ENCODE measurements at regions not wholly inside any gene's neighbourhood (a gene's known extent, or its start where the extent isn't known, plus 50 kb on each side); places are given as distances from the start of the nearest gene placed in this dataset.

DNA sequence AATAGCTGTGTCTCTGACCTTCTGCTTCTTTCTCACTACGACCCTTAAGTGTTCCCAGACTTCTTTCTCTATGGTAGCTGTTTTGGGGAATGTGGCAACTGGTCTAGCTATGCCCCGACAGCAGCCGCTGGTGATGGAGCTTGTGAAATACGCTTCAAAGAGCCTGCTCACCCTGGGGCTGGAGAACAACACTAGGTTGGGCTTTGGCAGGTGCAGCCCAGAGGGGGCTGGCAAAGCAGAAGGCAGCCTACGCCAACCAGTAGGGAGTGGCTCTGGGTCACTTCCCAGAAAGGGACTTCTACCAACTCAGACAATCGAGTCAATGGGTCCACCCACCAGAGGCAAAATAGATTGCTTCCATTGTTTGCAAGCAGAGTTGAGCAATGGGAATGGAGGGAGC lies 262.8 kb downstream of the LMO4 start:
- H3K27ac ChIP-seq (ENCODE audit: low read depth in 1 of 2, low read length in 2 of 2) = no peak overlapping the region
- H3K27me3 ChIP-seq (ENCODE audit: control insufficient read depth in 4 of 4, insufficient read depth in 4 of 4, low read length in 3 of 4) = peaks cover 0 to 3% (median 0%) of the 10 kb centered on the region in 4 donors
- H3K36me3 ChIP-seq (ENCODE audit: control insufficient read depth in 4 of 4, insufficient read depth in 3 of 4, low read depth in 1 of 4, low read length in 3 of 4) = no peaks in the 10 kb centered on the region
- peaks cover 0 to 2% (median 0%) of the 10 kb centered on the region in 4 donors for H3K4me1 ChIP-seq (ENCODE audit: control insufficient read depth in 4 of 4, insufficient read depth in 4 of 4, low read length in 3 of 4)
- no peak overlapping the region for H3K4me3 ChIP-seq (ENCODE audit: low read depth in 1 of 3, low read length in 3 of 3)
- TF ChIP-seq JUND (IDR thresholded peaks at IDR 0.05) = no peak
- TF ChIP-seq, protein P1, sequence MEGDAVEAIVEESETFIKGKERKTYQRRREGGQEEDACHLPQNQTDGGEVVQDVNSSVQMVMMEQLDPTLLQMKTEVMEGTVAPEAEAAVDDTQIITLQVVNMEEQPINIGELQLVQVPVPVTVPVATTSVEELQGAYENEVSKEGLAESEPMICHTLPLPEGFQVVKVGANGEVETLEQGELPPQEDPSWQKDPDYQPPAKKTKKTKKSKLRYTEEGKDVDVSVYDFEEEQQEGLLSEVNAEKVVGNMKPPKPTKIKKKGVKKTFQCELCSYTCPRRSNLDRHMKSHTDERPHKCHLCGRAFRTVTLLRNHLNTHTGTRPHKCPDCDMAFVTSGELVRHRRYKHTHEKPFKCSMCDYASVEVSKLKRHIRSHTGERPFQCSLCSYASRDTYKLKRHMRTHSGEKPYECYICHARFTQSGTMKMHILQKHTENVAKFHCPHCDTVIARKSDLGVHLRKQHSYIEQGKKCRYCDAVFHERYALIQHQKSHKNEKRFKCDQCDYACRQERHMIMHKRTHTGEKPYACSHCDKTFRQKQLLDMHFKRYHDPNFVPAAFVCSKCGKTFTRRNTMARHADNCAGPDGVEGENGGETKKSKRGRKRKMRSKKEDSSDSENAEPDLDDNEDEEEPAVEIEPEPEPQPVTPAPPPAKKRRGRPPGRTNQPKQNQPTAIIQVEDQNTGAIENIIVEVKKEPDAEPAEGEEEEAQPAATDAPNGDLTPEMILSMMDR (IDR thresholded peaks at IDR 0.05; ENCODE audit: low read depth, low read length, missing input control) = no peak
- DNase-seq (ENCODE audit: low spot score) = no peak
- H3K9ac ChIP-seq (ENCODE audit: low read depth in 1 of 2, low read length in 2 of 2) = no peak overlapping the region
- H3K9me3 ChIP-seq (ENCODE audit: control insufficient read depth in 4 of 4, low read length in 3 of 4) = no peaks in the 10 kb centered on the region
- WGBS = 77% methylated on average over 6 of the region's 6 CpGs

DNA sequence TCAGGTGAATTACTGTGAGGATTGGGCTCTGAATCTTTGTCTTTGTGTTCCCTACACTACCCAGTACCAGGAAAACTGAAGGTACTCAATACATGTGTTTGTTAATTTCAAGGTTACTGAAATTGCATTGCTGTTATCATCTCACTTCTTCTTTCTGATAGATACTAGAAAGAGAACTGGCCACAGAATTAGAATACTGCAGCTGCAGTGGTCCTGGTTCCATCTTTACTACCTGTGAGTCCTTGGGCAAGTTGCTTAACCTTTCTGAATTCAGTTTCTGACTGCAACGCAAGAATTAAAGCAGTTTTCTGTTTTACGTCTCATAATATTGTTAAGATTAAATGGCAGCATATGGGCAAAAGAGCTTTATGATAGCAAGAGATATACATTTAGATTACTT lies 263.5 kb downstream of the LMO4 start:
- TF ChIP-seq EGR1 (IDR thresholded peaks at IDR 0.05; ENCODE audit: low read depth in 2 of 2) (no peak), RXRA (IDR thresholded peaks at IDR 0.05) (no peak)
- TF ChIP-seq, protein P2, sequence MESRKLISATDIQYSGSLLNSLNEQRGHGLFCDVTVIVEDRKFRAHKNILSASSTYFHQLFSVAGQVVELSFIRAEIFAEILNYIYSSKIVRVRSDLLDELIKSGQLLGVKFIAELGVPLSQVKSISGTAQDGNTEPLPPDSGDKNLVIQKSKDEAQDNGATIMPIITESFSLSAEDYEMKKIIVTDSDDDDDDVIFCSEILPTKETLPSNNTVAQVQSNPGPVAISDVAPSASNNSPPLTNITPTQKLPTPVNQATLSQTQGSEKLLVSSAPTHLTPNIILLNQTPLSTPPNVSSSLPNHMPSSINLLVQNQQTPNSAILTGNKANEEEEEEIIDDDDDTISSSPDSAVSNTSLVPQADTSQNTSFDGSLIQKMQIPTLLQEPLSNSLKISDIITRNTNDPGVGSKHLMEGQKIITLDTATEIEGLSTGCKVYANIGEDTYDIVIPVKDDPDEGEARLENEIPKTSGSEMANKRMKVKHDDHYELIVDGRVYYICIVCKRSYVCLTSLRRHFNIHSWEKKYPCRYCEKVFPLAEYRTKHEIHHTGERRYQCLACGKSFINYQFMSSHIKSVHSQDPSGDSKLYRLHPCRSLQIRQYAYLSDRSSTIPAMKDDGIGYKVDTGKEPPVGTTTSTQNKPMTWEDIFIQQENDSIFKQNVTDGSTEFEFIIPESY (IDR thresholded peaks at IDR 0.05) = no peak
- H3K9me3 ChIP-seq (ENCODE audit: control insufficient read depth in 4 of 4, low read length in 3 of 4) = no peaks in the 10 kb centered on the region
- no peak overlapping the region for H3K4me3 ChIP-seq (ENCODE audit: low read depth in 1 of 3, low read length in 3 of 3)
- H3K27me3 ChIP-seq (ENCODE audit: control insufficient read depth in 4 of 4, insufficient read depth in 4 of 4, low read length in 3 of 4) = peaks cover 0 to 3% (median 0%) of the 10 kb centered on the region in 4 donors
- peaks cover 0 to 1% (median 0%) of the 10 kb centered on the region in 4 donors for H3K4me1 ChIP-seq (ENCODE audit: control insufficient read depth in 4 of 4, insufficient read depth in 4 of 4, low read length in 3 of 4)
- WGBS = 95% methylated on average over 2 of the region's 2 CpGs
- H3K9ac ChIP-seq (ENCODE audit: low read depth in 1 of 2, low read length in 2 of 2) = no peak overlapping the region
- H3K27ac ChIP-seq (ENCODE audit: low read depth in 1 of 2, low read length in 2 of 2) = no peak overlapping the region
- DNase-seq (ENCODE audit: low spot score) = no peak
- no peaks in the 10 kb centered on the region for H3K36me3 ChIP-seq (ENCODE audit: control insufficient read depth in 4 of 4, insufficient read depth in 3 of 4, low read depth in 1 of 4, low read length in 3 of 4)

DNA sequence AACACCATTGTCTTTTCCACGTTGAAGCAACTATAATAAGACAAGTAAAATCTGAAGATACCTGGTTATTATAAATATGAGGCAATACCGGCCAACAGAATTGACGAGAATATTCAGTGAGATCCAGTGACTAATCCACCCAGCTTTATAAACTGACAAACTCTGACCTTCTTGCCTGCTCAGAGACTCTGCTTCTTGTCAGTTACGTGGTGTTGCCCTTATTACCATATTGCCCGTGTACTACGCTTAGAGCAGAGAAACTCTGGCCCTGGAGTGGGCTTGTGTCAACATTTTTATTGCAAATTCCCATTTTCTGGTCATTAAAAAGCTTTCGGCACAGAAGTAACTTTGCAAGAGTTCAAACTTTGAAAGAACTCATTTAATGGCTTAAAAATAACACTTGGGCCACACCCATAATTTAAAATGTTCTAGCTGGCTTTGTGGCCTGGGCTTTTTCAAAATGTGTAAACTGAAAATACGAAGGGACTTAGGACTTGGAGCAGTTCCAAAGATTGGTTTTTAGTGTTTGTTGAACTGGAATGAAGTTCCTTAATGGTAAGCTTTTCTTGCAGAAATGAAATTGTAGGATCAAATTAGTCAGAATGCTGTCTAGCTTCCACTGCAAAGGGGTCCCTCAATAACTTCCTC lies 266.2 kb downstream of the LMO4 start:
- WGBS = 70% methylated on average over 8 of the region's 8 CpGs
- TF ChIP-seq GABPA (IDR thresholded peaks at IDR 0.05 in 1 of 2, conservative IDR thresholded peaks at IDR 0.05 in 1 of 2) = no peak
- TF ChIP-seq NR2F2 (IDR thresholded peaks at IDR 0.05) = peak; percentile 19
- Histone ChIP-seq H3K9me3 (ENCODE audit: control insufficient read depth in 4 of 4, low read length in 3 of 4) (no peaks in the 10 kb centered on the region), H3K4me1 (ENCODE audit: control insufficient read depth in 4 of 4, insufficient read depth in 4 of 4, low read length in 3 of 4) (no peaks in the 10 kb centered on the region), H3K36me3 (ENCODE audit: control insufficient read depth in 4 of 4, insufficient read depth in 3 of 4, low read depth in 1 of 4, low read length in 3 of 4) (no peaks in the 10 kb centered on the region), H3K4me3 (ENCODE audit: low read depth in 1 of 3, low read length in 3 of 3) (no peak overlapping the region), H3K9ac (ENCODE audit: low read depth in 1 of 2, low read length in 2 of 2) (no peak overlapping the region), H3K27ac (ENCODE audit: low read depth in 1 of 2, low read length in 2 of 2) (no peak overlapping the region), H3K27me3 (ENCODE audit: control insufficient read depth in 4 of 4, insufficient read depth in 4 of 4, low read length in 3 of 4) (peaks cover 0 to 3% (median 0%) of the 10 kb centered on the region in 4 donors)
- no peak for DNase-seq (ENCODE audit: low spot score)

DNA sequence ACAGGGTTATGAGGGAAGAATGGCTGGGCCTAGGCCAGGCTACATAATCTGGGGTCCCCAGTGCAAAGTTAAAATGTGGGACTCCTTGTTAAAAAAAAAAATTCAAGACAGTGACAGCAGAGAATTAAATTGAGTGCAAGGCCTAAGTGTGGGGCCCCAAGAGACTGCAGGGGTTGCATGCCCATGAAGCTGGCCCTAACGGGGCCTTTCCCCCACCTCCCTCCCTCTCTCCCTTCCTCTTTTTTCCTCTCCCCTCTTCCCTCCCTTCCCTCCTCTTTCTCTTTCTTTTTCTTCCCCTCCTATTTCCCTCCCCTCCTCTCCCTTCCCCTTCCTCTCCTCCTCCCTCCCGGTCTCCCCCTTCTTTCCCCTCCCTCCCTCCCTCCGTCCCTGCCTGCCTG lies 266.7 kb downstream of the LMO4 start:
- H3K27ac ChIP-seq (ENCODE audit: low read depth in 1 of 2, low read length in 2 of 2) = no peak overlapping the region
- peaks cover 0 to 1% (median 0%) of the 10 kb centered on the region in 4 donors for H3K27me3 ChIP-seq (ENCODE audit: control insufficient read depth in 4 of 4, insufficient read depth in 4 of 4, low read length in 3 of 4)
- no peak overlapping the region for H3K9ac ChIP-seq (ENCODE audit: low read depth in 1 of 2, low read length in 2 of 2)
- no peak overlapping the region for H3K4me3 ChIP-seq (ENCODE audit: low read depth in 1 of 3, low read length in 3 of 3)
- H3K36me3 ChIP-seq (ENCODE audit: control insufficient read depth in 4 of 4, insufficient read depth in 3 of 4, low read depth in 1 of 4, low read length in 3 of 4) = no peaks in the 10 kb centered on the region
- no peaks in the 10 kb centered on the region for H3K4me1 ChIP-seq (ENCODE audit: control insufficient read depth in 4 of 4, insufficient read depth in 4 of 4, low read length in 3 of 4)
- no peak for DNase-seq (ENCODE audit: low spot score)
- no peaks in the 10 kb centered on the region for H3K9me3 ChIP-seq (ENCODE audit: control insufficient read depth in 4 of 4, low read length in 3 of 4)
- whole genome bisulfite sequencing = 72% methylated on average over 3 of the region's 3 CpGs
- TF ChIP-seq HNF4G (IDR thresholded peaks at IDR 0.05) (no peak), FOXA1 (IDR thresholded peaks at IDR 0.05) (no peak), EGR1 (IDR thresholded peaks at IDR 0.05; ENCODE audit: low read depth in 2 of 2) (no peak), SP1 (IDR thresholded peaks at IDR 0.05) (no peak), HNF4A (conservative IDR thresholded peaks at IDR 0.05) (no peak), RAD21 (IDR thresholded peaks at IDR 0.05) (no peak), JUND (IDR thresholded peaks at IDR 0.05) (no peak), FOXA2 (IDR thresholded peaks at IDR 0.05) (no peak), GABPA (IDR thresholded peaks at IDR 0.05 in 1 of 2, conservative IDR thresholded peaks at IDR 0.05 in 1 of 2) (no peak), NR2F2 (IDR thresholded peaks at IDR 0.05) (no peak)
- TF ChIP-seq, protein P3, sequence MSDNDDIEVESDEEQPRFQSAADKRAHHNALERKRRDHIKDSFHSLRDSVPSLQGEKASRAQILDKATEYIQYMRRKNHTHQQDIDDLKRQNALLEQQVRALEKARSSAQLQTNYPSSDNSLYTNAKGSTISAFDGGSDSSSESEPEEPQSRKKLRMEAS (IDR thresholded peaks at IDR 0.05) = no peak
- TF ChIP-seq, protein P1 (IDR thresholded peaks at IDR 0.05; ENCODE audit: low read depth, low read length, missing input control) = no peak
- TF ChIP-seq, protein P2 (IDR thresholded peaks at IDR 0.05) = no peak
